ENCODE measurements at regions not wholly inside any gene's neighbourhood (a gene's known extent, or its start where the extent isn't known, plus 50 kb on each side); places are given as distances from the start of the nearest gene placed in this dataset.
A peak's percentile ranks its signal among the peaks of the same experiment; 100 is the strongest.

DNA sequence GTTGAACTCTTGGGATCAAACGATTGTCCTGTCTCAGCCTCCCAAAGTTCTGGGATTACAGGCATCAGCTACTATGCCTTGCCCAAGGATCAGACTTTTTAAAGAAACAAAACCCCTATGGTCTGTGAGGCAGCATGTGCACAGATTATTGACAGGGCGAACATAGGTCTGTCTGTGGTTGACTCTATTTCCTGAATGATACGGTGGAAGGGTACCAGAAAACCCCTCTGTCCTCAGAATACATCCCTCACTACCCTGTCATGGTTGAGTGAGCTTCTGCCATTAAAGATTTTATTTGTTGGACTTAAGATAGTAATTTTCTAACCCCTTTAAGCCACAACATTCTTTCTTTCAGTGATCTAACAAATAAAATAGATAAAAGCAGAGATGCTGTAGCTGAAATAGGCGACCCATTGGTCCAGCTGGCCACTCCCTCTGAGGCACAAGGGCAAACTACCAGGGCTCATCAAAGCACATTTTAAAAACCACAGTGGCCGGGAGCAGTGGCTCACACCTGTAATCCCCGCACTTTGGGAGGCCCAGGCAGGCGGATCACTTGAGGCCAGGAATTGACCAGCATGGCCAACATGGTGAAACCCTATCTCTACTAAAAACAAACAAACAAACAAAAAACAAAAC is 84.9 kb upstream of the ANKRD55 start:
- TF ChIP-seq EZH2 (IDR thresholded peaks at IDR 0.05; ENCODE audit: borderline replicate concordance) (no peak), EZH2phosphoT487 (IDR thresholded peaks at IDR 0.05; ENCODE audit: low read depth, severe bottlenecking, unreplicated experiment) (no peak)
- TF ChIP-seq, protein P1, sequence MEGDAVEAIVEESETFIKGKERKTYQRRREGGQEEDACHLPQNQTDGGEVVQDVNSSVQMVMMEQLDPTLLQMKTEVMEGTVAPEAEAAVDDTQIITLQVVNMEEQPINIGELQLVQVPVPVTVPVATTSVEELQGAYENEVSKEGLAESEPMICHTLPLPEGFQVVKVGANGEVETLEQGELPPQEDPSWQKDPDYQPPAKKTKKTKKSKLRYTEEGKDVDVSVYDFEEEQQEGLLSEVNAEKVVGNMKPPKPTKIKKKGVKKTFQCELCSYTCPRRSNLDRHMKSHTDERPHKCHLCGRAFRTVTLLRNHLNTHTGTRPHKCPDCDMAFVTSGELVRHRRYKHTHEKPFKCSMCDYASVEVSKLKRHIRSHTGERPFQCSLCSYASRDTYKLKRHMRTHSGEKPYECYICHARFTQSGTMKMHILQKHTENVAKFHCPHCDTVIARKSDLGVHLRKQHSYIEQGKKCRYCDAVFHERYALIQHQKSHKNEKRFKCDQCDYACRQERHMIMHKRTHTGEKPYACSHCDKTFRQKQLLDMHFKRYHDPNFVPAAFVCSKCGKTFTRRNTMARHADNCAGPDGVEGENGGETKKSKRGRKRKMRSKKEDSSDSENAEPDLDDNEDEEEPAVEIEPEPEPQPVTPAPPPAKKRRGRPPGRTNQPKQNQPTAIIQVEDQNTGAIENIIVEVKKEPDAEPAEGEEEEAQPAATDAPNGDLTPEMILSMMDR (IDR thresholded peaks at IDR 0.05; ENCODE audit: poor library complexity), result no peak
- Histone ChIP-seq H3K4me2 (no peak overlapping the region), H3K9me2 (replicated peaks; ENCODE audit: insufficient read depth) (no peaks in the 10 kb centered on the region), H3K4me3 (no peak overlapping the region), H3K36me3 (replicated peaks; ENCODE audit: insufficient read depth, low read depth) (no peaks in the 10 kb centered on the region), H4K20me1 (ENCODE audit: insufficient read depth, poor library complexity, severe bottlenecking) (no peaks in the 10 kb centered on the region), H2AFZ (no peak overlapping the region), H3K4me1 (ENCODE audit: insufficient read depth) (peaks cover 5% of the 10 kb centered on the region), H3K27ac (no peak overlapping the region), H3K27me3 (no peaks in the 10 kb centered on the region), H3K79me2 (no peaks in the 10 kb centered on the region), H3K9me3 (ENCODE audit: low read depth) (no peaks in the 10 kb centered on the region)
- 86% methylated on average over 7 of the region's 7 CpGs for WGBS (ENCODE audit: low lambda C conversion rate, missing lambda C conversion rate)
- no peak for DNase-seq (ENCODE audit: low spot score)

DNA sequence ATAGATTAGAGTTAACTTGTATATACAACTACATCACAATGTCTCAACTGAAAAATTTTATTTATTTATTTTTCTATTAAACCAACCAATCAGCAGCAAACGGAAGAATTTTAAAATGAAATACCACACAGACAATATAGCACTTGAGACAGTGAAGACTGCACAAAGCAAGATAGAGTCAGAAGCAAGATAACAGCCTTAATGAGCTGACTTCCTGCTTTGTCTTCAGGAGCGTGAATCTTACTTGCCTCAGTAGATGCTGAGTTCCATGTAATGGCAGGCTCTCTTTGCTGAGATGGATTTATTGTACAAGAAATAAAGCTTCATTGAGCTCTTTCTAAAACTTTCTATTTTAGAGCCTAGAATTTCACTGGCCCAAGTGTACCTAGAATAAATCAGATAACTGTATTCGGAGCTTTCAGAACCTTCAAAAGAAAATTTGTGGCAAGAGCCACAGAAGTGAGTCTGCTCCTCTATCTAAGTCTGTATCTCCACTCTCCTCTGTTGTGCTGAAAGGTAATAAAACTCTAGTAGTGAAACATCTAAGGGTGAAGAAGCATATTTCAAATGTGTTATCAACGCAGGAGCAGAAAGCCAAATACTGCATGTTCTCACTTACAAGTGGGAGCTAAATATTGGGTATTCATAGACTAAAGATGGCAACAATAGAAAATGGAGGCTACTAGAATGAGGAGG is 83.3 kb upstream of the ANKRD55 start:
- no peak overlapping the region for H3K4me3 ChIP-seq
- no peak for TF ChIP-seq EZH2 (IDR thresholded peaks at IDR 0.05; ENCODE audit: borderline replicate concordance)
- TF ChIP-seq, protein P1 (IDR thresholded peaks at IDR 0.05; ENCODE audit: poor library complexity), result no peak
- TF ChIP-seq EZH2phosphoT487 (IDR thresholded peaks at IDR 0.05; ENCODE audit: low read depth, severe bottlenecking, unreplicated experiment), result no peak
- no peaks in the 10 kb centered on the region for H3K79me2 ChIP-seq
- H4K20me1 ChIP-seq (ENCODE audit: insufficient read depth, poor library complexity, severe bottlenecking), result no peaks in the 10 kb centered on the region
- DNase-seq (ENCODE audit: low spot score), result no peak
- H3K27me3 ChIP-seq, result no peaks in the 10 kb centered on the region
- no peak overlapping the region for H2AFZ ChIP-seq
- no peaks in the 10 kb centered on the region for H3K9me2 ChIP-seq (replicated peaks; ENCODE audit: insufficient read depth)
- H3K36me3 ChIP-seq (replicated peaks; ENCODE audit: insufficient read depth, low read depth), result no peaks in the 10 kb centered on the region
- peaks cover 11% of the 10 kb centered on the region for H3K4me1 ChIP-seq (ENCODE audit: insufficient read depth)
- WGBS (ENCODE audit: low lambda C conversion rate, missing lambda C conversion rate), result 74% methylated on average over 4 of the region's 4 CpGs
- no peak overlapping the region for H3K27ac ChIP-seq
- no peak overlapping the region for H3K4me2 ChIP-seq
- H3K9me3 ChIP-seq (ENCODE audit: low read depth), result no peaks in the 10 kb centered on the region

DNA sequence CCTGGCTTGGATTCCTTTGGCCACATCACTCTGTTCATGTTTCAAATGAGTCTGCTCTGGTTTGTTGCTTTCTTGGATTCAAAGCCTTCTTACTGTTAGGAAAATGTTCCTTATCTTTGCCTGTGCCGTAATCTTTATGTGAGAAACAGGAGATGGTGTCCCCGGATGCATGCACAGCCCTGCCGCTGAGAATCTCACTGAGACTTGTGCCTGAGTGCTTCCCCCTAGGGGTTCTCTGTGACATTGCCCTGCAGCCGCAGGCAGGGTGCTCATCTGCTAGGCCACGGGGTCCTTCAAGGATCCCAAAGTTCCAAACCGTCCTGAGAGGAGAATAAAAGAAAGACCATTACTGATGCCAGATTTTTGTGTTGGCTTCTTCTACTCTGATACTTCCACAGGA is 81.4 kb upstream of the ANKRD55 start:
- H3K36me3 ChIP-seq (replicated peaks; ENCODE audit: insufficient read depth, low read depth), result no peaks in the 10 kb centered on the region
- H3K4me1 ChIP-seq (ENCODE audit: insufficient read depth), result peaks cover 31% of the 10 kb centered on the region
- TF ChIP-seq EZH2phosphoT487 (IDR thresholded peaks at IDR 0.05; ENCODE audit: low read depth, severe bottlenecking, unreplicated experiment) (no peak), EZH2 (IDR thresholded peaks at IDR 0.05; ENCODE audit: borderline replicate concordance) (no peak)
- TF ChIP-seq, protein P1 (IDR thresholded peaks at IDR 0.05; ENCODE audit: poor library complexity), result peak; percentile 25
- 76% methylated on average over 6 of the region's 6 CpGs for WGBS (ENCODE audit: low lambda C conversion rate, missing lambda C conversion rate)
- no peak overlapping the region for H3K4me3 ChIP-seq
- H3K9me2 ChIP-seq (replicated peaks; ENCODE audit: insufficient read depth), result no peaks in the 10 kb centered on the region
- H2AFZ ChIP-seq, result no peak overlapping the region
- no peak overlapping the region for H3K4me2 ChIP-seq
- DNase-seq (ENCODE audit: low spot score), result peak; percentile 39
- no peaks in the 10 kb centered on the region for H3K27me3 ChIP-seq
- H3K79me2 ChIP-seq, result no peaks in the 10 kb centered on the region
- H4K20me1 ChIP-seq (ENCODE audit: insufficient read depth, poor library complexity, severe bottlenecking), result no peaks in the 10 kb centered on the region
- H3K9me3 ChIP-seq (ENCODE audit: low read depth), result no peaks in the 10 kb centered on the region
- H3K27ac ChIP-seq, result no peak overlapping the region
